Adrenal gland (tissue), 5 donors: ENCODE measurements at regions not wholly inside any gene's neighbourhood (a gene's known extent, or its start where the extent isn't known, plus 50 kb on each side); places are given as distances from the start of the nearest gene placed in this dataset.

Experiments
- CTCF ChIP-seq, 6 experiments: fragments of 450-650 bp in 4 of 6; fragments of 200-600 bp in 2 of 6; sonication (generic) in 1 of 6; IDR thresholded peaks; 1 replicate in 5 of 6; 2 replicates in 1 of 6; pipeline versions ENCODE4 v1.5.1 to v1.8.0; 2016 to 2021; ENCODE audit warnings: antibody characterized with exemption in 6 of 6, mild to moderate bottlenecking in 2 of 6, moderate library complexity in 1 of 6
- POLR2A ChIP-seq, 2 donors: fragments of 450-650 bp; IDR thresholded peaks; one replicate each; pipeline ENCODE4 v1.6.1; 2017; ENCODE audit warnings: antibody characterized with exemption in 2 of 2, mild to moderate bottlenecking in 2 of 2, moderate library complexity in 1 of 2
- donor health status: DM: no; HTN: no; CAD: no.

- TF ChIP-seq CTCF (IDR thresholded peaks at IDR 0.05) = no peak
- TF ChIP-seq POLR2A (IDR thresholded peaks at IDR 0.05) = no peak
These were observed 104.4 kb upstream of the ADARB2 start for GRCh38 chr10:1841759-1842158.
